ENCODE measurements at regions not wholly inside any gene's neighbourhood (a gene's known extent, or its start where the extent isn't known, plus 50 kb on each side); places are given as distances from the start of the nearest gene placed in this dataset.

- TF ChIP-seq YY1 (IDR thresholded peaks at IDR 0.05; ENCODE audit: insufficient read depth, insufficient read length), result no peak
- TF ChIP-seq ZNF274 (IDR thresholded peaks at IDR 0.05; ENCODE audit: low read depth, low read length), result no peak
Observed at GRCh38 chr11:22444076-22444475, 105.9 kb downstream of the SLC17A6 start.
